ENCODE measurements at regions not wholly inside any gene's neighbourhood (a gene's known extent, or its start where the extent isn't known, plus 50 kb on each side); places are given as distances from the start of the nearest gene placed in this dataset.

DNA sequence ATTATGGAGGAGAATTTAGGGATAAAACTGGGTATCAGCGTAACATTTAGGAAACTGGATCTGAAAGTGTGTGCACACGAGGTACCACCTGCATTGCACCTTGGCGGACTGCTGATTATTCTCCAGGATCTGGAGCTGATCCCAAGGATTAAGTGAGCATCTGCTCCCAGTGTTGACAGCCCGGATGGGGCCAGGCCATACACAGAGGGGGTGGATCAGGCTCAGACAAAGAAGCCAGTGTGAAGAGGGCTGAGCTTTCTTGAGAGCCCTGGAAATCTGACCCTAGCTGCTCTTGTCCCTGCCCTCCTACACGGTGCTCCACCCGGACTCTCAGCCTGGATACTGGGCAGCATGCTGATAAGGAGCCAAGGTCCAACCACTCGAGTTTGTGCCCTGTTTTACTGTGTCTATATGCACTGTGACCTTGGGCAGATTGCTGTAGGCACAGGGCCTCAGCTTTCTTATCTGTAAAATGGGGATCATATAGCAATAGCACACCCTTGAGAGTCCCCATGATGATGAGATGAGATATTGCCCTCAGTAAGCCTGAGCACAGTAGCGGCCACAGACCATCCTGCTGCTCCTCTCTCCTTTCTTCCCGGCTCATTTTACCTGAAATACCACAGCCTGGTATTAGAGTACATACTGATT lies 396.8 kb upstream of the CELF4 start:
- TF ChIP-seq, protein P1, sequence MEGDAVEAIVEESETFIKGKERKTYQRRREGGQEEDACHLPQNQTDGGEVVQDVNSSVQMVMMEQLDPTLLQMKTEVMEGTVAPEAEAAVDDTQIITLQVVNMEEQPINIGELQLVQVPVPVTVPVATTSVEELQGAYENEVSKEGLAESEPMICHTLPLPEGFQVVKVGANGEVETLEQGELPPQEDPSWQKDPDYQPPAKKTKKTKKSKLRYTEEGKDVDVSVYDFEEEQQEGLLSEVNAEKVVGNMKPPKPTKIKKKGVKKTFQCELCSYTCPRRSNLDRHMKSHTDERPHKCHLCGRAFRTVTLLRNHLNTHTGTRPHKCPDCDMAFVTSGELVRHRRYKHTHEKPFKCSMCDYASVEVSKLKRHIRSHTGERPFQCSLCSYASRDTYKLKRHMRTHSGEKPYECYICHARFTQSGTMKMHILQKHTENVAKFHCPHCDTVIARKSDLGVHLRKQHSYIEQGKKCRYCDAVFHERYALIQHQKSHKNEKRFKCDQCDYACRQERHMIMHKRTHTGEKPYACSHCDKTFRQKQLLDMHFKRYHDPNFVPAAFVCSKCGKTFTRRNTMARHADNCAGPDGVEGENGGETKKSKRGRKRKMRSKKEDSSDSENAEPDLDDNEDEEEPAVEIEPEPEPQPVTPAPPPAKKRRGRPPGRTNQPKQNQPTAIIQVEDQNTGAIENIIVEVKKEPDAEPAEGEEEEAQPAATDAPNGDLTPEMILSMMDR (conservative IDR thresholded peaks at IDR 0.05; ENCODE audit: low read depth in 2 of 2): no peak
- TF ChIP-seq JUNB (IDR thresholded peaks at IDR 0.05; ENCODE audit: unreplicated experiment) (no peak), REST (IDR thresholded peaks at IDR 0.05; ENCODE audit: unreplicated experiment) (no peak), EZH2 (IDR thresholded peaks at IDR 0.05; ENCODE audit: low read depth, unreplicated experiment) (no peak), POLR2AphosphoS5 (IDR thresholded peaks at IDR 0.05; ENCODE audit: low read depth) (no peak), CREB1 (CRISPR knock-in tag; IDR thresholded peaks at IDR 0.05; ENCODE audit: low read depth) (no peak), EZH2phosphoT487 (IDR thresholded peaks at IDR 0.05; ENCODE audit: unreplicated experiment) (no peak)

All from GM23338 (cell line).